ENCODE measurements at regions not wholly inside any gene's neighbourhood (a gene's known extent, or its start where the extent isn't known, plus 50 kb on each side); places are given as distances from the start of the nearest gene placed in this dataset.

DNA sequence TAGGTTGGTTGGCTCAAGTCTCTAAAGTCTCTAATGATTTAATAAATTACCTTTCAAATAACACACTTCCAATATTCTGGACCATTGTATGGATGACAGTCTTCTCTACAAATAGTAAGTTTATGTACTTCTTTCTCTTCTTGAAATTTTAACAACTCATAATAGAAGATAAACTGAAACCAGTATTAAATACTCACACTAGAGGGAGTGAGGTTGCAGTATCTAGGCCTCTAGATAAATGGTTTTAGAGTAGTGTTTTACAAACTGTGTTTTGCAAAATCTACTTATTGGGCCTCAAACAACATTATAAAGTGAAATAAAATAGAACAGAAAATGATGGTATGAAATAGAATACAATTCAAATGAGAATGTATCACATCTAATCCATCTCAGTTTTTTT lies 479.9 kb upstream of the BRINP3 start:
- ATAC-seq (no peak), DNase-seq (no peak)
- Mint-ChIP-seq H3K9me3 (peaks cover 0 to 41% (median 4%) of the 10 kb centered on the region in 11 donors), H3K27me3 (no peaks in the 10 kb centered on the region), H3K36me3 (no peaks in the 10 kb centered on the region), H3K4me1 (no peaks in the 10 kb centered on the region), H3K27ac (no peak overlapping the region), H3K4me3 (no peak overlapping the region)
- POLR2A ChIA-PET, result no interaction called here
- Histone ChIP-seq H3K36me3 (ENCODE audit: control insufficient read depth in 2 of 3, insufficient read depth in 3 of 3, low read length in 3 of 3) (no peaks in the 10 kb centered on the region), H3K4me1 (ENCODE audit: control insufficient read depth in 2 of 2, insufficient read depth in 2 of 2, low read length in 2 of 2) (no peaks in the 10 kb centered on the region), H3K9me3 (ENCODE audit: control insufficient read depth in 2 of 3, low read length in 3 of 3) (no peaks in the 10 kb centered on the region), H3K4me3 (ENCODE audit: low read length) (no peak overlapping the region), H3K27ac (ENCODE audit: low read depth, low read length) (no peak overlapping the region), H3K27me3 (ENCODE audit: control insufficient read depth in 2 of 2, insufficient read depth in 2 of 2, low read length in 2 of 2) (no peaks in the 10 kb centered on the region)
- intact Hi-C loops (cut with micrococcal nuclease), result no loop called here
- CTCF ChIA-PET, result no interaction called here

DNA sequence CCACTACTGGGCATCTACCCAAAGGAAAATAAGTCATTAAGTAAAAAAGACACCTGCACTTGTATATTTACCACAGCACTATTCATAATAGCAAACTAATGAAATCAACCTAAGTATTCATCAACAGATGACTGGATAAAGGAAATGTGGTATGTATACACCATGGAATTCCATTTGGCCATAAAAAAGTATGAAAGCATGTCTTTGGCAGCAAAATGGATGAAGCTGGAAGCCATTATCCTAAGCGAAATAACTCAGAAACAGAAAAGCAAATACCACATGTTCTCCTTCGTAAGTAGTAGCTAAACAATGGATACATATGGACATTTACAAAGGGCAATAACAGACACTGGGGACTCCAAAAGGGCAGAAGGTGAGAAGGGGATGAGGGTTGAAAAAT lies 485.7 kb upstream of the BRINP3 start:
- Histone ChIP-seq H3K36me3 (ENCODE audit: control insufficient read depth in 2 of 3, insufficient read depth in 3 of 3, low read length in 3 of 3) (no peaks in the 10 kb centered on the region), H3K4me3 (ENCODE audit: low read length) (no peak overlapping the region), H3K9me3 (ENCODE audit: control insufficient read depth in 2 of 3, low read length in 3 of 3) (no peaks in the 10 kb centered on the region), H3K27ac (ENCODE audit: low read depth, low read length) (no peak overlapping the region), H3K4me1 (ENCODE audit: control insufficient read depth in 2 of 2, insufficient read depth in 2 of 2, low read length in 2 of 2) (no peaks in the 10 kb centered on the region), H3K27me3 (ENCODE audit: control insufficient read depth in 2 of 2, insufficient read depth in 2 of 2, low read length in 2 of 2) (no peaks in the 10 kb centered on the region)
- ATAC-seq, result no peak
- Mint-ChIP-seq H3K27me3 (no peaks in the 10 kb centered on the region), H3K27ac (no peak overlapping the region), H3K9me3 (peaks cover 0 to 29% (median 3%) of the 10 kb centered on the region in 11 donors), H3K4me1 (no peaks in the 10 kb centered on the region), H3K4me3 (no peak overlapping the region), H3K36me3 (no peaks in the 10 kb centered on the region)
- intact Hi-C loops (cut with micrococcal nuclease), result no loop called here
- ChIA-PET CTCF (no interaction called here), POLR2A (no interaction called here)
- no peak for DNase-seq

GRCh38 chr1:190975827-190976226 lies 498.2 kb upstream of the BRINP3 start:
- Histone ChIP-seq H3K4me3 (ENCODE audit: low read length) (no peak overlapping the region), H3K27ac (ENCODE audit: low read depth, low read length) (no peak overlapping the region), H3K4me1 (ENCODE audit: control insufficient read depth in 2 of 2, insufficient read depth in 2 of 2, low read length in 2 of 2) (no peaks in the 10 kb centered on the region), H3K36me3 (ENCODE audit: control insufficient read depth in 2 of 3, insufficient read depth in 3 of 3, low read length in 3 of 3) (no peaks in the 10 kb centered on the region), H3K9me3 (ENCODE audit: control insufficient read depth in 2 of 3, low read length in 3 of 3) (no peaks in the 10 kb centered on the region), H3K27me3 (ENCODE audit: control insufficient read depth in 2 of 2, insufficient read depth in 2 of 2, low read length in 2 of 2) (no peaks in the 10 kb centered on the region)
- peaks cover 0 to 17% (median 4%) of the 10 kb centered on the region in 11 donors for H3K9me3 Mint-ChIP-seq
- no peaks in the 10 kb centered on the region for H3K36me3 Mint-ChIP-seq
- ATAC-seq (no peak), DNase-seq (no peak)
- no peak overlapping the region for H3K4me3 Mint-ChIP-seq
- intact Hi-C loops (cut with micrococcal nuclease), result no loop called here
- CTCF ChIA-PET, result no interaction called here
- no peak overlapping the region for H3K27ac Mint-ChIP-seq
- H3K4me1 Mint-ChIP-seq, result no peaks in the 10 kb centered on the region
- no peaks in the 10 kb centered on the region for H3K27me3 Mint-ChIP-seq
- POLR2A ChIA-PET, result no interaction called here

GRCh38 chr1:191002768-191003167 lies 525.1 kb upstream of the BRINP3 start:
- Histone ChIP-seq H3K4me1 (ENCODE audit: control insufficient read depth in 2 of 2, insufficient read depth in 2 of 2, low read length in 2 of 2) (no peaks in the 10 kb centered on the region), H3K36me3 (ENCODE audit: control insufficient read depth in 2 of 3, insufficient read depth in 3 of 3, low read length in 3 of 3) (no peaks in the 10 kb centered on the region), H3K4me3 (ENCODE audit: low read length) (no peak overlapping the region), H3K27me3 (ENCODE audit: control insufficient read depth in 2 of 2, insufficient read depth in 2 of 2, low read length in 2 of 2) (no peaks in the 10 kb centered on the region), H3K9me3 (ENCODE audit: control insufficient read depth in 2 of 3, low read length in 3 of 3) (no peaks in the 10 kb centered on the region), H3K27ac (ENCODE audit: low read depth, low read length) (no peak overlapping the region)
- Mint-ChIP-seq H3K27me3 (no peaks in the 10 kb centered on the region), H3K4me3 (no peak overlapping the region), H3K36me3 (no peaks in the 10 kb centered on the region), H3K9me3 (peaks cover 3 to 23% (median 5%) of the 10 kb centered on the region in 11 donors), H3K27ac (no peak overlapping the region), H3K4me1 (no peaks in the 10 kb centered on the region)
- ChIA-PET POLR2A (no interaction called here), CTCF (no interaction called here)
- no peak for DNase-seq
- ATAC-seq, result no peak
- intact Hi-C loops (cut with micrococcal nuclease), result no loop called here

DNA sequence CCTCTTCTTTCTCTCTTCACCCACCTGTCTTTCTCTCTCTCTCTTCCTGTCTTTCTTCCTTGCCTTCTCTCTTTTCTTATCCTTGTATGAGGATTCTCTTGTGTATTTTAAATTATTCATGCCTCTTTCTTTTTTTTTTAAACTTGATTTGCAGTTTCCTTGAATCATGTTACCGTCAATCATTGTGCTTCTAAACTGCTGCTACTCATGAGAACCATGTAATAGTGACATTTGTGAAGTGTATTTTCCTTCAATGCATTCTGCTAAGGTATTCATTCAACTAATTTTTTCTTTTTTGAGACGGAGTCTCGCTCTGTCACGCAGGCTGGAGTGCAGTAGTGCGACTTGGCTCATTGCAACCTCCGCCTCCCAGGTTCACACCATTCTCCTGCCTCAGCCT lies 539.1 kb upstream of the BRINP3 start:
- no peaks in the 10 kb centered on the region for H3K4me1 Mint-ChIP-seq
- CTCF ChIA-PET, result no interaction called here
- intact Hi-C loops (cut with micrococcal nuclease), result no loop called here
- DNase-seq (no peak), ATAC-seq (no peak)
- H3K36me3 ChIP-seq (ENCODE audit: control insufficient read depth in 2 of 3, insufficient read depth in 3 of 3, low read length in 3 of 3), result no peaks in the 10 kb centered on the region
- H3K4me3 Mint-ChIP-seq, result no peak overlapping the region
- no peak overlapping the region for H3K27ac Mint-ChIP-seq
- H3K27me3 ChIP-seq (ENCODE audit: control insufficient read depth in 2 of 2, insufficient read depth in 2 of 2, low read length in 2 of 2), result no peaks in the 10 kb centered on the region
- H3K27ac ChIP-seq (ENCODE audit: low read depth, low read length), result no peak overlapping the region
- no peaks in the 10 kb centered on the region for H3K36me3 Mint-ChIP-seq
- peaks cover 2 to 28% (median 4%) of the 10 kb centered on the region in 11 donors for H3K9me3 Mint-ChIP-seq
- POLR2A ChIA-PET, result no interaction called here
- no peaks in the 10 kb centered on the region for H3K9me3 ChIP-seq (ENCODE audit: control insufficient read depth in 2 of 3, low read length in 3 of 3)
- H3K27me3 Mint-ChIP-seq, result no peaks in the 10 kb centered on the region
- H3K4me1 ChIP-seq (ENCODE audit: control insufficient read depth in 2 of 2, insufficient read depth in 2 of 2, low read length in 2 of 2), result no peaks in the 10 kb centered on the region
- no peak overlapping the region for H3K4me3 ChIP-seq (ENCODE audit: low read length)

DNA sequence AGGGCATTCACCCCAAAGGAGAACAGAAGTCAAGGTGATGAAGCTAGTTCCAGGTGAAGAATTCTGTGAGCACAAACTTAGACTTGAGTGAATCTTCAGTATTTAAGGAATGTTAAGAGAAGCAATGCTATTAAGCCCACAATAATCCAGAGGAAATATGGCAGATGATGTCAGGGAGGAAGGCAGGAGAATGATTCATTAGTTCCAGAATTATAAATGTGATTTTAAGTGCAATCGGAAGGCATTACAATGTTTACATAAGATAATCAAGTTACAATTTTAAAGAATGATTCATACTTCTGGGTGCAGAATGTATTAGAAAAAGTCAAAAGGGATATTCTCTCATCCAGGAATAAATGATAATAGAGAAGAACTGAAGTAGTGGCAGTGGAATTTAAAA lies 545.2 kb upstream of the BRINP3 start:
- no peak overlapping the region for H3K4me3 ChIP-seq (ENCODE audit: low read length)
- no peak for DNase-seq
- H3K36me3 ChIP-seq (ENCODE audit: control insufficient read depth in 2 of 3, insufficient read depth in 3 of 3, low read length in 3 of 3), result no peaks in the 10 kb centered on the region
- ChIA-PET CTCF (no interaction called here), POLR2A (no interaction called here)
- ATAC-seq, result no peak
- no peak overlapping the region for H3K27ac ChIP-seq (ENCODE audit: low read depth, low read length)
- no peaks in the 10 kb centered on the region for H3K4me1 Mint-ChIP-seq
- H3K4me3 Mint-ChIP-seq, result no peak overlapping the region
- peaks cover 0 to 4% (median 0%) of the 10 kb centered on the region in 5 donors for H3K36me3 Mint-ChIP-seq
- H3K9me3 Mint-ChIP-seq, result peaks cover 0 to 20% (median 7%) of the 10 kb centered on the region in 11 donors
- no peaks in the 10 kb centered on the region for H3K4me1 ChIP-seq (ENCODE audit: control insufficient read depth in 2 of 2, insufficient read depth in 2 of 2, low read length in 2 of 2)
- H3K27me3 ChIP-seq (ENCODE audit: control insufficient read depth in 2 of 2, insufficient read depth in 2 of 2, low read length in 2 of 2), result no peaks in the 10 kb centered on the region
- H3K9me3 ChIP-seq (ENCODE audit: control insufficient read depth in 2 of 3, low read length in 3 of 3), result peaks cover 0 to 8% (median 0%) of the 10 kb centered on the region in 3 experiments
- intact Hi-C loops (cut with micrococcal nuclease), result no loop called here
- H3K27ac Mint-ChIP-seq, result no peak overlapping the region
- no peaks in the 10 kb centered on the region for H3K27me3 Mint-ChIP-seq

- H3K4me1 ChIP-seq (ENCODE audit: control insufficient read depth in 2 of 2, insufficient read depth in 2 of 2, low read length in 2 of 2), result no peaks in the 10 kb centered on the region
- peaks cover 0 to 4% (median 0%) of the 10 kb centered on the region in 5 donors for H3K36me3 Mint-ChIP-seq
- ChIA-PET POLR2A (no interaction called here), CTCF (no interaction called here)
- H3K27me3 ChIP-seq (ENCODE audit: control insufficient read depth in 2 of 2, insufficient read depth in 2 of 2, low read length in 2 of 2), result no peaks in the 10 kb centered on the region
- ATAC-seq (no peak), DNase-seq (no peak)
- H3K4me3 Mint-ChIP-seq, result no peak overlapping the region
- H3K36me3 ChIP-seq (ENCODE audit: control insufficient read depth in 2 of 3, insufficient read depth in 3 of 3, low read length in 3 of 3), result no peaks in the 10 kb centered on the region
- H3K4me3 ChIP-seq (ENCODE audit: low read length), result no peak overlapping the region
- intact Hi-C loops (cut with micrococcal nuclease), result no loop called here
- no peak overlapping the region for H3K27ac Mint-ChIP-seq
- H3K9me3 Mint-ChIP-seq, result peaks cover 3 to 36% (median 16%) of the 10 kb centered on the region in 11 donors
- no peaks in the 10 kb centered on the region for H3K4me1 Mint-ChIP-seq
- no peaks in the 10 kb centered on the region for H3K27me3 Mint-ChIP-seq
- no peak overlapping the region for H3K27ac ChIP-seq (ENCODE audit: low read depth, low read length)
- H3K9me3 ChIP-seq (ENCODE audit: control insufficient read depth in 2 of 3, low read length in 3 of 3), result peaks cover 0 to 8% (median 0%) of the 10 kb centered on the region in 3 experiments
Measured at GRCh38 chr1:191025896-191026642, 548.4 kb upstream of the BRINP3 start.

Data from naive thymus-derived CD4-positive, alpha-beta T cell (primary cell).